ENCODE measurements at regions not wholly inside any gene's neighbourhood (a gene's known extent, or its start where the extent isn't known, plus 50 kb on each side); places are given as distances from the start of the nearest gene placed in this dataset.

DNA sequence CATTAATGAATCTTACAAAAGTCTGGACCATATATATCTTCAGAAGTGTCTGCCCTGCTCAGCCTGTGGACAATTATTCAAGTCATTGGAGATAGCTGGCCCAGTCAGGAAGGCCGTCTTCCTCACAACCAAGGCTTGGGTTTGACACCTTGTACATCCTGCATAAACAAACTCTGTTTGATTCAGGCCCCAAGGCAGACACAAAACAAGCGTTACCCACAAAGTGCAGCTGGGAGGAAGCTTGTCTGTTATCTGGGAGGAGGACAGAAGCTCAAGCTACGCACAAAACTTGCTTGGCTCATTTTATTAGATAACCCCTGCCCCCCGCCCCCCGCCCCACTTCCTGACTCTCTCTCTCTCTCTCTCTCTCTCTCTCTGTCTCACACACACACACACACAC lies 166.9 kb upstream of the WDR11 start:
- no peak overlapping the region for H3K4me3 ChIP-seq (ENCODE audit: low read depth, low read length)
- no peak for DNase-seq (ENCODE audit: low read depth)
- TF ChIP-seq, protein P1, sequence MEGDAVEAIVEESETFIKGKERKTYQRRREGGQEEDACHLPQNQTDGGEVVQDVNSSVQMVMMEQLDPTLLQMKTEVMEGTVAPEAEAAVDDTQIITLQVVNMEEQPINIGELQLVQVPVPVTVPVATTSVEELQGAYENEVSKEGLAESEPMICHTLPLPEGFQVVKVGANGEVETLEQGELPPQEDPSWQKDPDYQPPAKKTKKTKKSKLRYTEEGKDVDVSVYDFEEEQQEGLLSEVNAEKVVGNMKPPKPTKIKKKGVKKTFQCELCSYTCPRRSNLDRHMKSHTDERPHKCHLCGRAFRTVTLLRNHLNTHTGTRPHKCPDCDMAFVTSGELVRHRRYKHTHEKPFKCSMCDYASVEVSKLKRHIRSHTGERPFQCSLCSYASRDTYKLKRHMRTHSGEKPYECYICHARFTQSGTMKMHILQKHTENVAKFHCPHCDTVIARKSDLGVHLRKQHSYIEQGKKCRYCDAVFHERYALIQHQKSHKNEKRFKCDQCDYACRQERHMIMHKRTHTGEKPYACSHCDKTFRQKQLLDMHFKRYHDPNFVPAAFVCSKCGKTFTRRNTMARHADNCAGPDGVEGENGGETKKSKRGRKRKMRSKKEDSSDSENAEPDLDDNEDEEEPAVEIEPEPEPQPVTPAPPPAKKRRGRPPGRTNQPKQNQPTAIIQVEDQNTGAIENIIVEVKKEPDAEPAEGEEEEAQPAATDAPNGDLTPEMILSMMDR (conservative IDR thresholded peaks at IDR 0.05; ENCODE audit: low read depth, low read length): no peak

DNA sequence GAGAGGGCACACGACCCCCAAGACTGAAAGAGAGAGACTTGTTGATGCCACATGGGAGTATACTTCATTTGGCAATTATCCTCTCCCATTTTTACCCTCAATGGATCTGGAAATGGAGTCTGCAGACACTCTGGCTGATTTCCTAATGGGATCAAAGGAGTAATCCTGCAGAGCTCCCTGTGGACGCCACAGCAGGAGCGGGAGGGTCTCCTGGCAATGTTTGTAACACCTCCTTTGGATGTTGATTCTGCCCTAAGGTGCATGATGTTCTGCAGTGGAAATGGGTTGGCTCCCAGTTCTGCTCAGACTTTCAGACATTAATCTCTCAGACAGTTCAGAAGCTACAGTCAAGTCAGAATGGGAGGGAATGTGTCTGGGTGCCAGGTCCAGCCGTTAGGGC lies 166.0 kb upstream of the WDR11 start:
- TF ChIP-seq, protein P1 (conservative IDR thresholded peaks at IDR 0.05; ENCODE audit: low read depth, low read length): no peak
- H3K4me3 ChIP-seq (ENCODE audit: low read depth, low read length): no peak overlapping the region
- no peak for DNase-seq (ENCODE audit: low read depth)

DNA sequence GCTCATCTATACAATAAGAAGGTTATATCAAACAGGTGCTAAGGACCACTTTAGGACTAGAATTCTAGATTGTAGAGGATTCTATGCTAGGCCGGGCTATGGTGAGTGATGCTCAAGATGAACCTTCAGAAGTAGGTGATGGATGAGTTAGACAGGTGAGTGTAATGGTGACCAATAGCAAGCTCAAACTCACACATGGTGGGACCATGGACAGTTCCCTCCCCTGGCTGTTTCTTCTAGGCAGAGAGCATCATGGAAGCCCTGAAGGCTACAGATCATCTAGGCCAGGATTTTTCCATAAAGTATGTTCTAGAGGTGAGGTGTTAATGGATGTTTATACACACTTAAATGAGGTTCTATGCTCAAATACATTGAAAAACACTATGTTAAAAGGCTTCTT lies 162.2 kb upstream of the WDR11 start:
- DNase-seq (ENCODE audit: low read depth): no peak
- H3K4me3 ChIP-seq (ENCODE audit: low read depth, low read length): no peak overlapping the region
- TF ChIP-seq, protein P1 (conservative IDR thresholded peaks at IDR 0.05; ENCODE audit: low read depth, low read length): no peak

DNA sequence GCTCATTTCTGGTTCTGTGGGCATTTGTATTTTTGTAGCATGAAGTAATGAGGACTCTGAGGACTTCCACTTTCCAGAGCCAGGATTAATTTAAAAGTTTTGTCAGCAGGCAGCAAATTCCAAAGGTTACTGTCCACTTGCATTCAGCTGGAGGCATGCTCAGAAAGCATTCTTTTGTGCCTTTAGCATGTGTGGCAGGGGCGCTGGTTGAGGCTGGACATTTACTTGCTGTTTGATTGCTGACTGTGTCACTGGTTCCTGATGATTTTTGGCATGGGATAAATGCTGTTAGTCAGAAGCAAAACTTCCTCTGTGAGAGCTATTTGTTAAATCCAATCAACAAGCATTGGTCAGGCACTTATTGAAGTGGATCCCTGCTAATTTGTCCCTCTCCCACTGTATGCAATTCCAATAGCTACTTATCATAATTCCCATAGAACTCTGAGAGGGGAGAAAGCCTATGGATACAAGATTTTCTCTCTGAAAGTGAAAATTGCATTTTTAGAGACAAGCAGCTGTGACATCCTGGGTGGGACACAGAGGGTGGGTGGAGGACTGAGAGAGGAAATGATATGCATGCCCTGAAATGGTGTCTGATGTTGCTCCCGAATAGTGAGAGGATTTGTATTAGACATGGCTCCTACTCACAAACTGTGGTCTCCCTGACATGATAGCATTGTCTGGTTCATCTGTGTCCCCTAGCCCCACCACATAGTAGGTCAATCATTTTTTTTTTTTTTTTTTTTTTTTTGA lies 161.2 kb upstream of the WDR11 start:
- TF ChIP-seq, protein P1 (conservative IDR thresholded peaks at IDR 0.05; ENCODE audit: low read depth, low read length): no peak
- no peak overlapping the region for H3K4me3 ChIP-seq (ENCODE audit: low read depth, low read length)
- DNase-seq (ENCODE audit: low read depth): no peak

DNA sequence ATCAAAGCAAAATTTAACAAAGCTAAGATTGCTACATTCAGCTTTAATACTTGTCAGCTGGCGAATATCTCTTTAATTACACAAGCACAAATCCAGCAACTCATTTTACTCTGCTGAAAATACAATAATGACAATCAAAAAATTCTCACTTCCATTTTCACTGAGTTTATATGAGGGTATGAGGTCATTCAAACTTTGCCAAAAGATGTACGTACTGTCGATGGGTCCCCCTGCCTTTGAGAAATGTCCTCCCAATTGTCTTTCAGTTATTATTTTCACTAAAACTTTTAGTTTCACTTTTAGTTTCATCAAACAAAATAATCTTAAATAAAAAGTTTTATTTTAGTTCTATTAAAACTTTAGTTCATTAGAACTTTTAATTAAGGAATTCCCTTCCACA lies 159.5 kb upstream of the WDR11 start:
- DNase-seq (ENCODE audit: low read depth): no peak
- no peak overlapping the region for H3K4me3 ChIP-seq (ENCODE audit: low read depth, low read length)
- TF ChIP-seq, protein P1 (conservative IDR thresholded peaks at IDR 0.05; ENCODE audit: low read depth, low read length): no peak

DNA sequence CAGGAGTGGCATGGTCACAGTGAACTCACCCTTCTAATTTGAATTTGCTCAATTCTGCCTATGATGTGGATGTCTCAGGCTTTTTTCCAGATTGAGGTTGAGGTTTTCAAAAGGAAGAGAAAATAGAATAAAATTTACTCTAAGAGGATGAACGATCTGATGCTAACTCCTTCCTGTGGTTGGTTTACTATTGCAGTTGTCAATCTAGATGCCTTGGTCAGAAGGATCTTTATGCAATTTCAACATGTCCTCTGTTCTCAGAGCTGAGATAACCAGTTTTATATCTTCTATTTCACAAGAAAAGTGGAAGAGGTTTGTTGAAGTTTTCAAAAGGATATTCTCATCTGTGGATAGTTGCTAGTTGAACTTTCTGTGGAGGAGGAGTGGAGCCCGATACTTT lies 150.7 kb upstream of the WDR11 start:
- H3K4me3 ChIP-seq (ENCODE audit: low read depth, low read length): no peak overlapping the region
- TF ChIP-seq, protein P1 (conservative IDR thresholded peaks at IDR 0.05; ENCODE audit: low read depth, low read length): no peak

DNA sequence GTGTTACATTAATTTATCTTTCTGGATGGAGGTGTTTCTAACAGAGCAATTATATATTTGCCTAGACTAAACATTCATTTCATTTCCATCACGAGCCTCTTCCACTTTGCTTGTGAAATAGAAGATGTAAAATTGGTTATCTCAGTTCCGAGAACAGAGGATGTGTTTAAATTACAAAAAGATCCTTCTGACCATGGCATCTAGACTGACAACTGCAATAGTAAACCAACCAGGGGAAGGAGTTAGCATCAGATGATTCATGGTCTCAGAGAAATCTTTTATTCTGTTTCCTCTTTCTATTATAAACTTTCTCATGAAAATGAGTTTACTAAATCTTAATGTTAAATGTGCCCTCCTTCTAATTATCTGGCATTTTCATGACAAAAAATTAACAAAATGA lies 149.8 kb upstream of the WDR11 start:
- TF ChIP-seq, protein P1 (conservative IDR thresholded peaks at IDR 0.05; ENCODE audit: low read depth, low read length): no peak
- DNase-seq (ENCODE audit: low read depth): no peak
- H3K4me3 ChIP-seq (ENCODE audit: low read depth, low read length): no peak overlapping the region

More for the DNA sequence above, 150.7 kb upstream of the WDR11 start:
- no peak for DNase-seq (ENCODE audit: low read depth)

Data from epithelial cell of proximal tubule (primary cell).